B cell (primary cell): ENCODE measurements at regions not wholly inside any gene's neighbourhood (a gene's known extent, or its start where the extent isn't known, plus 50 kb on each side); places are given as distances from the start of the nearest gene placed in this dataset.

Source experiments
- ATAC-seq: fragments of 200-7000 bp; cut with Tn5 transposase; one replicate; pipeline ENCODE4 v1.10.0; 2021; ENCODE audit warnings: low read depth, mild to moderate bottlenecking, moderate number of reproducible peaks, moderate library complexity
- CTCF ChIA-PET: fragments of 350-600 bp; sonication (Branson Sonifier 250); formaldehyde crosslinking; loops from one replicate; lab custom pipeline; 2021; ENCODE audit warnings: antibody characterized with exemption, inconsistent platforms; lab: Charles Lee
- POLR2A ChIA-PET: fragments of 350-600 bp; sonication (Branson Sonifier 250); formaldehyde crosslinking; loops from one replicate; lab custom pipeline; 2021; ENCODE audit warnings: antibody characterized with exemption; lab: Charles Lee
- DNase-seq: peaks from one replicate; pipeline ENCODE4 v3.0.0; 2013
- H2AFZ ChIP-seq: 2 replicates; pipeline ENCODE4 v1.6.1; 2012; ENCODE audit warnings: mild to moderate bottlenecking, low read depth, low read length; ENCODE audit not compliant: insufficient read depth, poor library complexity, severe bottlenecking
- H3K27ac ChIP-seq, 2 donors: 1 replicate in 1 of 2; 2 replicates in 1 of 2; pipeline ENCODE4 v1.5.1; 2012 to 2013; ENCODE audit warnings: low read length in 2 of 2, mild to moderate bottlenecking in 2 of 2, moderate library complexity in 1 of 2
- H3K27me3 ChIP-seq, 4 experiments: fragments of 200-600 bp in 1 of 4; sonication (generic) in 1 of 4; replicated peaks in 1 of 4; 1 replicate in 2 of 4; 2 replicates in 2 of 4; pipeline versions ENCODE4 v1.6.1 to v1.7.0; 2013 to 2016; ENCODE audit warnings: low read length in 3 of 4, mild to moderate bottlenecking in 2 of 4, mixed read lengths in 1 of 4, moderate library complexity in 1 of 4; ENCODE audit not compliant: insufficient read depth in 4 of 4, control insufficient read depth in 3 of 4; ENCODE audit errors: control extremely low read depth in 1 of 4
- H3K36me3 ChIP-seq, 2 experiments: replicated peaks in 1 of 2; 1 replicate in 1 of 2; 2 replicates in 1 of 2; pipeline versions ENCODE4 v1.6.1 to v1.7.1; 2013; ENCODE audit warnings: low read length in 1 of 2; ENCODE audit not compliant: insufficient read depth in 2 of 2, control insufficient read depth in 1 of 2; ENCODE audit errors: control extremely low read depth in 1 of 2, extremely low read depth in 1 of 2
- H3K4me1 ChIP-seq, 2 donors: fragments of 200-600 bp in 1 of 2; sonication (generic) in 1 of 2; 1 replicate in 1 of 2; 2 replicates in 1 of 2; pipeline versions ENCODE4 v1.5.1 to v1.6.1; 2013 to 2017; ENCODE audit warnings: low read length in 2 of 2; ENCODE audit not compliant: control insufficient read depth in 2 of 2, insufficient read depth in 2 of 2
- H3K4me2 ChIP-seq: replicated peaks from 2 replicates; pipeline ENCODE3; 2012; ENCODE audit warnings: mild to moderate bottlenecking, low read depth, low read length; ENCODE audit not compliant: poor library complexity, severe bottlenecking
- H3K4me3 ChIP-seq, 5 experiments: fragments of 200-600 bp in 1 of 5; sonication (generic) in 1 of 5; 1 replicate in 3 of 5; 2 replicates in 2 of 5; pipeline versions ENCODE4 v1.5.1 to v1.7.0; 2011 to 2016; ENCODE audit warnings: low read length in 4 of 5, mild to moderate bottlenecking in 4 of 5, low read depth in 2 of 5, control low read depth in 1 of 5, moderate library complexity in 1 of 5; ENCODE audit not compliant: insufficient read depth in 1 of 5; ENCODE audit errors: control extremely low read depth in 1 of 5, extremely low read depth in 1 of 5
- H3K79me2 ChIP-seq: fragments of 200-600 bp; sonication (generic); one replicate; pipeline ENCODE4 v1.6.0; 2016; ENCODE audit warnings: low read length; ENCODE audit not compliant: control insufficient read depth, insufficient read depth
- H3K9ac ChIP-seq: fragments of 200-600 bp; sonication (generic); 2 replicates; pipeline ENCODE4 v1.6.1; 2017; ENCODE audit warnings: mild to moderate bottlenecking, low read length, moderate library complexity
- H3K9me3 ChIP-seq, 3 donors: one replicate each; pipeline versions ENCODE4 v1.6.1 to v1.7.1; 2013; ENCODE audit warnings: low read length in 2 of 3; ENCODE audit not compliant: control insufficient read depth in 2 of 3, insufficient read depth in 1 of 3; ENCODE audit errors: control extremely low read depth in 1 of 3
- H4K20me1 ChIP-seq: 2 replicates; pipeline ENCODE4 v1.6.0; 2012; ENCODE audit warnings: mild to moderate bottlenecking, low read length; ENCODE audit not compliant: insufficient read depth, control insufficient read depth, poor library complexity, severe bottlenecking
- H3K27ac Mint-ChIP-seq: one replicate; pipeline ENCODE4 v1.8.0; 2021; ENCODE audit warnings: mixed read lengths
- H3K27me3 Mint-ChIP-seq: one replicate; pipeline ENCODE4 v1.8.0; 2021; ENCODE audit warnings: mixed read lengths
- H3K4me1 Mint-ChIP-seq: one replicate; pipeline ENCODE4 v1.8.0; 2021; ENCODE audit warnings: mixed read lengths
- H3K4me3 Mint-ChIP-seq: one replicate; pipeline ENCODE4 v1.8.0; 2021; ENCODE audit warnings: mixed read lengths
- H3K9me3 Mint-ChIP-seq: one replicate; pipeline ENCODE4 v1.8.0; 2022; ENCODE audit warnings: mixed read lengths; ENCODE audit not compliant: insufficient read depth
- EZH2 ChIP-seq: IDR thresholded peaks from 2 replicates; pipeline ENCODE4 v1.6.1; 2012; ENCODE audit warnings: borderline replicate concordance, low read depth, mild to moderate bottlenecking, moderate library complexity, low read length; ENCODE audit not compliant: insufficient read depth, poor library complexity, severe bottlenecking
- WGBS: methylation state at CpG from one replicate; pipeline ENCODE4 v1.1.5; 2013; ENCODE audit warnings: missing lambda C conversion rate; ENCODE audit not compliant: insufficient coverage; 5-methylcytosine and 5-hydroxymethylcytosine counted together
- intact Hi-C: fragments of 100-400 bp; cut with micrococcal nuclease; formaldehyde crosslinking; loops from one replicate; pipeline ENCODE4 v1.10.0; 2022
- TF ChIP-seq, protein P1 (sequence below): fragments of 200-600 bp; IDR thresholded peaks from one replicate; pipeline ENCODE4 v1.8.0; 2022; ENCODE audit warnings: antibody characterized with exemption, mild to moderate bottlenecking

DNA sequence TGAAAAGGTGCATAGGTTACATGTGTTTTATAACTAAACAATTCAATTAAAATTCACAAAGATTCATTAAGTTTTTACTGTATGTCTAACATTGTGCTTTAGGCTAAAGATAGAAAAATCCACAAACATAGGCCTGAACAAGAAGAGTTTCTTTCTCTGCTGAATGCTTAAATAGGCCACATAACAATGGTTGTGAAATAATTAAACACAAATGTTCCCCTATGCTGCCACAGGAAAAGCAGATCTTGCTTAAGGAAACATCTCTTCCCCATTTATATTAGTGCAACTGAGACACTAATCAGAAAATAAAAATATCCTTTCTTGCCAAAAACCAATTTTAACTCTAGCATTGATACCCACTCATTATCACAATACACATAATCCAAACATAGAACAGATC is 725.4 kb upstream of the DPPA4 start:
- DNase-seq (no peak), ATAC-seq (no peak)
- no peak overlapping the region for H3K27ac Mint-ChIP-seq
- ChIA-PET CTCF (interaction anchor here (0.5 kb wide), 1 partner anchor 159 kb away, joined by 5 read pairs; no protein-coding TSS in a partner anchor), POLR2A (no interaction called here)
- H4K20me1 ChIP-seq: no peaks in the 10 kb centered on the region
- no peaks in the 10 kb centered on the region for H3K36me3 ChIP-seq
- H3K9me3 Mint-ChIP-seq: no peaks in the 10 kb centered on the region
- H3K4me1 Mint-ChIP-seq: no peaks in the 10 kb centered on the region
- H3K27ac ChIP-seq: no peak overlapping the region
- H3K4me3 Mint-ChIP-seq: no peak overlapping the region
- no peaks in the 10 kb centered on the region for H3K27me3 ChIP-seq
- TF ChIP-seq, protein P1, sequence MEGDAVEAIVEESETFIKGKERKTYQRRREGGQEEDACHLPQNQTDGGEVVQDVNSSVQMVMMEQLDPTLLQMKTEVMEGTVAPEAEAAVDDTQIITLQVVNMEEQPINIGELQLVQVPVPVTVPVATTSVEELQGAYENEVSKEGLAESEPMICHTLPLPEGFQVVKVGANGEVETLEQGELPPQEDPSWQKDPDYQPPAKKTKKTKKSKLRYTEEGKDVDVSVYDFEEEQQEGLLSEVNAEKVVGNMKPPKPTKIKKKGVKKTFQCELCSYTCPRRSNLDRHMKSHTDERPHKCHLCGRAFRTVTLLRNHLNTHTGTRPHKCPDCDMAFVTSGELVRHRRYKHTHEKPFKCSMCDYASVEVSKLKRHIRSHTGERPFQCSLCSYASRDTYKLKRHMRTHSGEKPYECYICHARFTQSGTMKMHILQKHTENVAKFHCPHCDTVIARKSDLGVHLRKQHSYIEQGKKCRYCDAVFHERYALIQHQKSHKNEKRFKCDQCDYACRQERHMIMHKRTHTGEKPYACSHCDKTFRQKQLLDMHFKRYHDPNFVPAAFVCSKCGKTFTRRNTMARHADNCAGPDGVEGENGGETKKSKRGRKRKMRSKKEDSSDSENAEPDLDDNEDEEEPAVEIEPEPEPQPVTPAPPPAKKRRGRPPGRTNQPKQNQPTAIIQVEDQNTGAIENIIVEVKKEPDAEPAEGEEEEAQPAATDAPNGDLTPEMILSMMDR: no peak
- TF ChIP-seq EZH2: no peak
- no peak overlapping the region for H3K9ac ChIP-seq
- H2AFZ ChIP-seq: no peak overlapping the region
- H3K79me2 ChIP-seq: no peaks in the 10 kb centered on the region
- no peaks in the 10 kb centered on the region for H3K4me1 ChIP-seq
- intact Hi-C loops: no loop called here
- no peaks in the 10 kb centered on the region for H3K9me3 ChIP-seq
- H3K27me3 Mint-ChIP-seq: no peaks in the 10 kb centered on the region
- H3K4me2 ChIP-seq: no peak overlapping the region
- H3K4me3 ChIP-seq: no peak overlapping the region

DNA sequence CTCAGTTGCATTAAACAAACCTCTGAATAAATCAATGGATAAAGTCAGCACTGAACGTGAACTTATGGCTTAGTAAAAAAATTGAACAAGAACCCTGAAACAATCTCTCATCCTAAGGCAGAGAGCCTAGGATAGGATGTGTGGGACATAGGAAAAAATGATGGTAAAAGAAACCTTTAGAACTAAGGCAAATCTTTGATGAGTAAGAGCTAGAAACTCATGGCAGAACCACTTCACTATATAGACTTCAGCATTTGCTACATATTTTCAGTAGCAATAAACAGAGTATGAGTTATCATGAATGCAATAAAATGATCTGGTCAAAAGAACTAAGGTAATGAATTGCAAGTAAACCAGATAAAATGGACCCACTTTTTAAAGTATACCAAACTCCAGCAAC is 725.8 kb upstream of the DPPA4 start:
- Histone ChIP-seq H3K27me3 (no peaks in the 10 kb centered on the region), H3K27ac (no peak overlapping the region), H2AFZ (no peak overlapping the region), H3K4me2 (no peak overlapping the region), H3K36me3 (no peaks in the 10 kb centered on the region), H4K20me1 (no peaks in the 10 kb centered on the region), H3K9ac (no peak overlapping the region), H3K79me2 (no peaks in the 10 kb centered on the region), H3K4me3 (no peak overlapping the region), H3K9me3 (no peaks in the 10 kb centered on the region), H3K4me1 (no peaks in the 10 kb centered on the region)
- POLR2A ChIA-PET: no interaction called here
- ATAC-seq (no peak), DNase-seq (no peak)
- H3K27ac Mint-ChIP-seq: no peak overlapping the region
- CTCF ChIA-PET: interaction anchor here (0.5 kb wide), 1 partner anchor 158 kb away, joined by 5 read pairs; no protein-coding TSS in a partner anchor
- no CpG with 5 or more reads among the region's 1 CpG for WGBS
- H3K4me3 Mint-ChIP-seq: no peak overlapping the region
- no peaks in the 10 kb centered on the region for H3K4me1 Mint-ChIP-seq
- TF ChIP-seq, protein P1: no peak
- TF ChIP-seq EZH2: no peak
- H3K27me3 Mint-ChIP-seq: no peaks in the 10 kb centered on the region
- no peaks in the 10 kb centered on the region for H3K9me3 Mint-ChIP-seq
- intact Hi-C loops: no loop called here
